ENCODE measurements at regions not wholly inside any gene's neighbourhood (a gene's known extent, or its start where the extent isn't known, plus 50 kb on each side); places are given as distances from the start of the nearest gene placed in this dataset.
"Not testable (repeated sequence)": the region's sequence is repeated elsewhere in the genome, so short reads cannot be mapped to it uniquely, and the experiment has no call there.

- CTCF ChIA-PET; H3K36me3 ChIP-seq (ENCODE audit: control insufficient read depth in 4 of 4, insufficient read depth in 4 of 4, low read length in 3 of 4): not testable (repeated sequence)
Observed at GRCh38 chr21:9919446-9919845, 601.9 kb upstream of the TPTE start.

GRCh38 chr21:9943639-9944038 is 577.7 kb upstream of the TPTE start:
- POLR2A ChIA-PET; DNase-seq; H3K4me3 ChIP-seq (ENCODE audit: control insufficient read depth in 1 of 7, extremely low read depth in 1 of 7, insufficient read depth in 4 of 7, low read depth in 2 of 7, low read length in 6 of 7); H3K27ac ChIP-seq (ENCODE audit: insufficient read depth in 1 of 2, low read depth in 1 of 2, low read length in 2 of 2, poor library complexity in 1 of 2, severe bottlenecking in 2 of 2); H3K27me3 ChIP-seq (replicated peaks in 2 of 5; ENCODE audit: control insufficient read depth in 4 of 5, insufficient read depth in 5 of 5, low read length in 4 of 5); H3K4me1 ChIP-seq (ENCODE audit: control extremely low read depth in 1 of 4, control insufficient read depth in 4 of 4, insufficient read depth in 4 of 4, low read length in 3 of 4); CTCF ChIA-PET; H3K36me3 ChIP-seq (ENCODE audit: control insufficient read depth in 4 of 4, insufficient read depth in 4 of 4, low read length in 3 of 4): not testable (repeated sequence)
- H3K9me3 ChIP-seq (ENCODE audit: control extremely low read depth in 1 of 5, control insufficient read depth in 4 of 5, insufficient read depth in 2 of 5, low read depth in 1 of 5, low read length in 4 of 5), result peaks cover 0 to 17% (median 4%) of the 10 kb centered on the region in 5 experiments
- WGBS (ENCODE audit: insufficient coverage), result 71% methylated on average over 6 of the region's 7 CpGs

More at GRCh38 chr21:9919446-9919845, 601.9 kb upstream of the TPTE start:
- no CpG with 5 or more reads among the region's 1 CpG for WGBS (ENCODE audit: insufficient coverage)
- DNase-seq; H3K27me3 ChIP-seq (replicated peaks in 2 of 5; ENCODE audit: control insufficient read depth in 4 of 5, insufficient read depth in 5 of 5, low read length in 4 of 5); H3K4me1 ChIP-seq (ENCODE audit: control extremely low read depth in 1 of 4, control insufficient read depth in 4 of 4, insufficient read depth in 4 of 4, low read length in 3 of 4); POLR2A ChIA-PET; H3K9me3 ChIP-seq (ENCODE audit: control extremely low read depth in 1 of 5, control insufficient read depth in 4 of 5, insufficient read depth in 2 of 5, low read depth in 1 of 5, low read length in 4 of 5); H3K27ac ChIP-seq (ENCODE audit: insufficient read depth in 1 of 2, low read depth in 1 of 2, low read length in 2 of 2, poor library complexity in 1 of 2, severe bottlenecking in 2 of 2); H3K4me3 ChIP-seq (ENCODE audit: control insufficient read depth in 1 of 7, extremely low read depth in 1 of 7, insufficient read depth in 4 of 7, low read depth in 2 of 7, low read length in 6 of 7): not testable (repeated sequence)

GRCh38 chr21:9946057-9946456 is 575.3 kb upstream of the TPTE start:
- H3K27me3 ChIP-seq (replicated peaks in 2 of 5; ENCODE audit: control insufficient read depth in 4 of 5, insufficient read depth in 5 of 5, low read length in 4 of 5); DNase-seq; H3K27ac ChIP-seq (ENCODE audit: insufficient read depth in 1 of 2, low read depth in 1 of 2, low read length in 2 of 2, poor library complexity in 1 of 2, severe bottlenecking in 2 of 2); POLR2A ChIA-PET; H3K36me3 ChIP-seq (ENCODE audit: control insufficient read depth in 4 of 4, insufficient read depth in 4 of 4, low read length in 3 of 4); CTCF ChIA-PET; H3K4me1 ChIP-seq (ENCODE audit: control extremely low read depth in 1 of 4, control insufficient read depth in 4 of 4, insufficient read depth in 4 of 4, low read length in 3 of 4); H3K4me3 ChIP-seq (ENCODE audit: control insufficient read depth in 1 of 7, extremely low read depth in 1 of 7, insufficient read depth in 4 of 7, low read depth in 2 of 7, low read length in 6 of 7): not testable (repeated sequence)
- peaks cover 0 to 27% (median 3%) of the 10 kb centered on the region in 5 experiments for H3K9me3 ChIP-seq (ENCODE audit: control extremely low read depth in 1 of 5, control insufficient read depth in 4 of 5, insufficient read depth in 2 of 5, low read depth in 1 of 5, low read length in 4 of 5)
- 22% methylated on average over 1 of the region's 1 CpG for WGBS (ENCODE audit: insufficient coverage)

GRCh38 chr21:9949510-9950289 is 571.7 kb upstream of the TPTE start:
- peaks cover 0 to 14% (median 3%) of the 10 kb centered on the region in 5 experiments for H3K9me3 ChIP-seq (ENCODE audit: control extremely low read depth in 1 of 5, control insufficient read depth in 4 of 5, insufficient read depth in 2 of 5, low read depth in 1 of 5, low read length in 4 of 5)
- H3K4me1 ChIP-seq (ENCODE audit: control extremely low read depth in 1 of 4, control insufficient read depth in 4 of 4, insufficient read depth in 4 of 4, low read length in 3 of 4); DNase-seq; POLR2A ChIA-PET; CTCF ChIA-PET; H3K36me3 ChIP-seq (ENCODE audit: control insufficient read depth in 4 of 4, insufficient read depth in 4 of 4, low read length in 3 of 4); H3K27ac ChIP-seq (ENCODE audit: insufficient read depth in 1 of 2, low read depth in 1 of 2, low read length in 2 of 2, poor library complexity in 1 of 2, severe bottlenecking in 2 of 2); H3K27me3 ChIP-seq (replicated peaks in 2 of 5; ENCODE audit: control insufficient read depth in 4 of 5, insufficient read depth in 5 of 5, low read length in 4 of 5); H3K4me3 ChIP-seq (ENCODE audit: control insufficient read depth in 1 of 7, extremely low read depth in 1 of 7, insufficient read depth in 4 of 7, low read depth in 2 of 7, low read length in 6 of 7): not testable (repeated sequence)
- 66% methylated on average over 7 of the region's 8 CpGs for WGBS (ENCODE audit: insufficient coverage)

GRCh38 chr21:9950363-9950762 is 571.0 kb upstream of the TPTE start:
- peaks cover 0 to 11% (median 2%) of the 10 kb centered on the region in 5 experiments for H3K9me3 ChIP-seq (ENCODE audit: control extremely low read depth in 1 of 5, control insufficient read depth in 4 of 5, insufficient read depth in 2 of 5, low read depth in 1 of 5, low read length in 4 of 5)
- WGBS (ENCODE audit: insufficient coverage), result 14% methylated on average over 1 of the region's 2 CpGs
- H3K36me3 ChIP-seq (ENCODE audit: control insufficient read depth in 4 of 4, insufficient read depth in 4 of 4, low read length in 3 of 4); H3K27ac ChIP-seq (ENCODE audit: insufficient read depth in 1 of 2, low read depth in 1 of 2, low read length in 2 of 2, poor library complexity in 1 of 2, severe bottlenecking in 2 of 2); POLR2A ChIA-PET; CTCF ChIA-PET; H3K4me1 ChIP-seq (ENCODE audit: control extremely low read depth in 1 of 4, control insufficient read depth in 4 of 4, insufficient read depth in 4 of 4, low read length in 3 of 4); H3K27me3 ChIP-seq (replicated peaks in 2 of 5; ENCODE audit: control insufficient read depth in 4 of 5, insufficient read depth in 5 of 5, low read length in 4 of 5); H3K4me3 ChIP-seq (ENCODE audit: control insufficient read depth in 1 of 7, extremely low read depth in 1 of 7, insufficient read depth in 4 of 7, low read depth in 2 of 7, low read length in 6 of 7): not testable (repeated sequence)
- peak in 1 of 3 donors; percentile 3 for DNase-seq

GRCh38 chr21:9958791-9959190 is 562.6 kb upstream of the TPTE start:
- POLR2A ChIA-PET; H3K27ac ChIP-seq (ENCODE audit: insufficient read depth in 1 of 2, low read depth in 1 of 2, low read length in 2 of 2, poor library complexity in 1 of 2, severe bottlenecking in 2 of 2); H3K36me3 ChIP-seq (ENCODE audit: control insufficient read depth in 4 of 4, insufficient read depth in 4 of 4, low read length in 3 of 4); H3K4me1 ChIP-seq (ENCODE audit: control extremely low read depth in 1 of 4, control insufficient read depth in 4 of 4, insufficient read depth in 4 of 4, low read length in 3 of 4); H3K27me3 ChIP-seq (replicated peaks in 2 of 5; ENCODE audit: control insufficient read depth in 4 of 5, insufficient read depth in 5 of 5, low read length in 4 of 5); DNase-seq; H3K4me3 ChIP-seq (ENCODE audit: control insufficient read depth in 1 of 7, extremely low read depth in 1 of 7, insufficient read depth in 4 of 7, low read depth in 2 of 7, low read length in 6 of 7); CTCF ChIA-PET: not testable (repeated sequence)
- peaks cover 0 to 11% (median 4%) of the 10 kb centered on the region in 5 experiments for H3K9me3 ChIP-seq (ENCODE audit: control extremely low read depth in 1 of 5, control insufficient read depth in 4 of 5, insufficient read depth in 2 of 5, low read depth in 1 of 5, low read length in 4 of 5)

- peaks cover 0 to 11% (median 4%) of the 10 kb centered on the region in 5 experiments for H3K9me3 ChIP-seq (ENCODE audit: control extremely low read depth in 1 of 5, control insufficient read depth in 4 of 5, insufficient read depth in 2 of 5, low read depth in 1 of 5, low read length in 4 of 5)
- H3K27me3 ChIP-seq (replicated peaks in 2 of 5; ENCODE audit: control insufficient read depth in 4 of 5, insufficient read depth in 5 of 5, low read length in 4 of 5); H3K4me3 ChIP-seq (ENCODE audit: control insufficient read depth in 1 of 7, extremely low read depth in 1 of 7, insufficient read depth in 4 of 7, low read depth in 2 of 7, low read length in 6 of 7); H3K4me1 ChIP-seq (ENCODE audit: control extremely low read depth in 1 of 4, control insufficient read depth in 4 of 4, insufficient read depth in 4 of 4, low read length in 3 of 4); DNase-seq; CTCF ChIA-PET; H3K27ac ChIP-seq (ENCODE audit: insufficient read depth in 1 of 2, low read depth in 1 of 2, low read length in 2 of 2, poor library complexity in 1 of 2, severe bottlenecking in 2 of 2); H3K36me3 ChIP-seq (ENCODE audit: control insufficient read depth in 4 of 4, insufficient read depth in 4 of 4, low read length in 3 of 4); POLR2A ChIA-PET: not testable (repeated sequence)
- no CpG with 5 or more reads among the region's 4 CpGs for WGBS (ENCODE audit: insufficient coverage)
Observed at GRCh38 chr21:9959220-9959964, 562.0 kb upstream of the TPTE start.

All from common myeloid progenitor, CD34-positive (primary cell).